HUES64 (cell line): ENCODE measurements at regions not wholly inside any gene's neighbourhood (a gene's known extent, or its start where the extent isn't known, plus 50 kb on each side); places are given as distances from the start of the nearest gene placed in this dataset.

Experiments used
- H3K27ac ChIP-seq: 2 replicates; pipeline ENCODE4 v1.7.0; 2013; ENCODE audit warnings: low read depth, low read length, inconsistent platforms
- H3K27me3 ChIP-seq: 2 replicates; pipeline ENCODE4 v1.6.1; 2013; ENCODE audit warnings: mild to moderate bottlenecking, low read length; ENCODE audit not compliant: insufficient read depth
- H3K36me3 ChIP-seq: 2 replicates; pipeline ENCODE4 v1.6.1; 2013; ENCODE audit warnings: mild to moderate bottlenecking, low read length; ENCODE audit not compliant: insufficient read depth
- H3K4me1 ChIP-seq: 2 replicates; pipeline ENCODE4 v1.6.1; 2013; ENCODE audit warnings: mild to moderate bottlenecking, low read length, moderate library complexity; ENCODE audit not compliant: insufficient read depth
- H3K4me3 ChIP-seq: 2 replicates; pipeline ENCODE4 v1.5.1; 2013; ENCODE audit warnings: mild to moderate bottlenecking, low read length, moderate library complexity
- H3K9ac ChIP-seq: 2 replicates; pipeline ENCODE4 v1.6.1; 2013; ENCODE audit warnings: mild to moderate bottlenecking, low read depth, low read length
- H3K9me3 ChIP-seq: 2 replicates; pipeline ENCODE4 v1.6.1; 2013; ENCODE audit warnings: low read depth, low read length; ENCODE audit not compliant: insufficient read depth
- WGBS: fragments of 150-250, 120-280 bp; methylation state at CpG from one replicate; pipeline ENCODE4 v1.1.7; 2013; ENCODE audit warnings: missing lambda C conversion rate; 5-methylcytosine and 5-hydroxymethylcytosine counted together

GRCh38 chr10:63749915-63750314, 228.7 kb downstream of the REEP3 start:
- Histone ChIP-seq H3K4me1 (no peaks in the 10 kb centered on the region), H3K27ac (no peak overlapping the region), H3K27me3 (no peaks in the 10 kb centered on the region), H3K9me3 (no peaks in the 10 kb centered on the region), H3K4me3 (no peak overlapping the region), H3K36me3 (no peaks in the 10 kb centered on the region), H3K9ac (no peak overlapping the region)
- WGBS: 88% methylated on average over 2 of the region's 2 CpGs

- Histone ChIP-seq H3K4me1 (no peaks in the 10 kb centered on the region), H3K36me3 (no peaks in the 10 kb centered on the region), H3K4me3 (no peak overlapping the region), H3K9me3 (no peaks in the 10 kb centered on the region), H3K27me3 (no peaks in the 10 kb centered on the region), H3K27ac (no peak overlapping the region), H3K9ac (no peak overlapping the region)
These were observed 230.6 kb downstream of the REEP3 start for GRCh38 chr10:63751836-63752235.

- 96% methylated on average over 6 of the region's 6 CpGs for WGBS
- no peaks in the 10 kb centered on the region for H3K4me1 ChIP-seq
- no peak overlapping the region for H3K4me3 ChIP-seq
- H3K36me3 ChIP-seq: no peaks in the 10 kb centered on the region
- no peak overlapping the region for H3K9ac ChIP-seq
- H3K27me3 ChIP-seq: no peaks in the 10 kb centered on the region
- H3K27ac ChIP-seq: no peak overlapping the region
- H3K9me3 ChIP-seq: no peaks in the 10 kb centered on the region
These were observed 231.1 kb downstream of the REEP3 start for GRCh38 chr10:63752318-63752717.

GRCh38 chr10:63753808-63754207, 232.6 kb downstream of the REEP3 start:
- Histone ChIP-seq H3K9ac (no peak overlapping the region), H3K36me3 (no peaks in the 10 kb centered on the region), H3K27me3 (no peaks in the 10 kb centered on the region), H3K27ac (no peak overlapping the region), H3K9me3 (no peaks in the 10 kb centered on the region), H3K4me1 (no peaks in the 10 kb centered on the region), H3K4me3 (no peak overlapping the region)
- 50% methylated on average over 1 of the region's 2 CpGs for WGBS

GRCh38 chr10:63755441-63755840, 234.2 kb downstream of the REEP3 start:
- H3K9ac ChIP-seq: no peak overlapping the region
- no peak overlapping the region for H3K27ac ChIP-seq
- no peaks in the 10 kb centered on the region for H3K36me3 ChIP-seq
- WGBS: 98% methylated on average over 2 of the region's 2 CpGs
- H3K4me3 ChIP-seq: no peak overlapping the region
- no peaks in the 10 kb centered on the region for H3K27me3 ChIP-seq
- H3K9me3 ChIP-seq: no peaks in the 10 kb centered on the region
- no peaks in the 10 kb centered on the region for H3K4me1 ChIP-seq

- H3K9me3 ChIP-seq: no peaks in the 10 kb centered on the region
- H3K27me3 ChIP-seq: no peaks in the 10 kb centered on the region
- H3K4me3 ChIP-seq: no peak overlapping the region
- WGBS: 100% methylated on average over 1 of the region's 2 CpGs
- no peaks in the 10 kb centered on the region for H3K36me3 ChIP-seq
- H3K4me1 ChIP-seq: no peaks in the 10 kb centered on the region
- no peak overlapping the region for H3K9ac ChIP-seq
- H3K27ac ChIP-seq: no peak overlapping the region
These were observed 235.9 kb downstream of the REEP3 start for GRCh38 chr10:63757067-63757466.

GRCh38 chr10:63758080-63758479, 236.9 kb downstream of the REEP3 start:
- Histone ChIP-seq H3K9ac (no peak overlapping the region), H3K4me3 (no peak overlapping the region), H3K27me3 (no peaks in the 10 kb centered on the region), H3K4me1 (no peaks in the 10 kb centered on the region), H3K36me3 (no peaks in the 10 kb centered on the region), H3K27ac (no peak overlapping the region), H3K9me3 (no peaks in the 10 kb centered on the region)
- WGBS: 88% methylated on average over 1 of the region's 1 CpG

GRCh38 chr10:63759335-63759734, 238.1 kb downstream of the REEP3 start:
- no peaks in the 10 kb centered on the region for H3K36me3 ChIP-seq
- H3K9ac ChIP-seq: no peak overlapping the region
- WGBS: 90% methylated on average over 7 of the region's 7 CpGs
- no peak overlapping the region for H3K27ac ChIP-seq
- H3K27me3 ChIP-seq: no peaks in the 10 kb centered on the region
- H3K4me1 ChIP-seq: no peaks in the 10 kb centered on the region
- no peaks in the 10 kb centered on the region for H3K9me3 ChIP-seq
- H3K4me3 ChIP-seq: no peak overlapping the region

- Histone ChIP-seq H3K4me3 (no peak overlapping the region), H3K9ac (no peak overlapping the region), H3K36me3 (no peaks in the 10 kb centered on the region), H3K4me1 (no peaks in the 10 kb centered on the region), H3K27me3 (no peaks in the 10 kb centered on the region), H3K9me3 (no peaks in the 10 kb centered on the region), H3K27ac (no peak overlapping the region)
- WGBS: 96% methylated on average over 5 of the region's 5 CpGs
These were observed 239.0 kb downstream of the REEP3 start for GRCh38 chr10:63760034-63760707.

- no peak overlapping the region for H3K27ac ChIP-seq
- H3K9ac ChIP-seq: no peak overlapping the region
- H3K36me3 ChIP-seq: no peaks in the 10 kb centered on the region
- no peaks in the 10 kb centered on the region for H3K9me3 ChIP-seq
- H3K4me1 ChIP-seq: no peaks in the 10 kb centered on the region
- 95% methylated on average over 1 of the region's 1 CpG for WGBS
- no peaks in the 10 kb centered on the region for H3K27me3 ChIP-seq
- no peak overlapping the region for H3K4me3 ChIP-seq
These were observed 239.5 kb downstream of the REEP3 start for GRCh38 chr10:63760708-63761047.

- Histone ChIP-seq H3K9me3 (no peaks in the 10 kb centered on the region), H3K27me3 (no peaks in the 10 kb centered on the region), H3K4me3 (no peak overlapping the region), H3K27ac (no peak overlapping the region), H3K36me3 (no peaks in the 10 kb centered on the region), H3K9ac (no peak overlapping the region), H3K4me1 (peaks cover 5% of the 10 kb centered on the region; the same call in 1 of the 2 replicates)
- 96% methylated on average over 2 of the region's 2 CpGs for WGBS
These were observed 240.0 kb downstream of the REEP3 start for GRCh38 chr10:63761243-63761642.

GRCh38 chr10:63763744-63764143, 242.5 kb downstream of the REEP3 start:
- Histone ChIP-seq H3K9ac (no peak overlapping the region), H3K4me1 (peaks cover 12% of the 10 kb centered on the region), H3K36me3 (no peaks in the 10 kb centered on the region), H3K27ac (no peak overlapping the region), H3K27me3 (no peaks in the 10 kb centered on the region), H3K9me3 (no peaks in the 10 kb centered on the region), H3K4me3 (no peak overlapping the region)
- 86% methylated on average over 2 of the region's 2 CpGs for WGBS
